Osteoblast (primary cell): ENCODE measurements at regions not wholly inside any gene's neighbourhood (a gene's known extent, or its start where the extent isn't known, plus 50 kb on each side); places are given as distances from the start of the nearest gene placed in this dataset.

ENCODE experiments used
- DNase-seq: peaks from one replicate; pipeline ENCODE4 v3.0.0; 2011; ENCODE audit warnings: low spot score, mixed read lengths; ENCODE audit not compliant: insufficient read length; ENCODE audit errors: missing footprints
- H2AFZ ChIP-seq: 2 replicates; pipeline ENCODE4 v1.6.0; 2011; ENCODE audit warnings: mild to moderate bottlenecking, low read length
- H3K27ac ChIP-seq: 2 replicates; pipeline ENCODE4 v1.5.1; 2011; ENCODE audit warnings: mild to moderate bottlenecking, low read depth, low read length, moderate library complexity
- H3K27me3 ChIP-seq: 2 replicates; pipeline ENCODE4 v1.6.0; 2012; ENCODE audit warnings: mild to moderate bottlenecking, control low read depth, inconsistent platforms, low read length, moderate library complexity; ENCODE audit not compliant: insufficient read depth
- H3K36me3 ChIP-seq: 2 replicates; pipeline ENCODE4 v1.5.1; 2011; ENCODE audit warnings: mild to moderate bottlenecking, low read length, control low read depth, moderate library complexity; ENCODE audit not compliant: insufficient read depth
- H3K4me1 ChIP-seq: 2 replicates; pipeline ENCODE4 v1.5.1; 2011; ENCODE audit warnings: mild to moderate bottlenecking, low read length, control low read depth, moderate library complexity; ENCODE audit not compliant: insufficient read depth
- H3K4me2 ChIP-seq: 2 replicates; pipeline ENCODE4 v1.6.0; 2011; ENCODE audit warnings: mild to moderate bottlenecking, low read length; ENCODE audit not compliant: insufficient read depth
- H3K4me3 ChIP-seq: fragments of 200-600 bp; sonication (generic); 3 replicates; pipeline ENCODE4 v1.5.1; 2012; ENCODE audit warnings: mild to moderate bottlenecking, low read length, inconsistent platforms; ENCODE audit not compliant: insufficient read depth
- H3K79me2 ChIP-seq: 2 replicates; pipeline ENCODE4 v1.6.0; 2012; ENCODE audit warnings: mild to moderate bottlenecking, low read length, control low read depth, inconsistent platforms; ENCODE audit not compliant: insufficient read depth
- H3K9me3 ChIP-seq: 2 replicates; pipeline ENCODE4 v1.5.1; 2011; ENCODE audit warnings: low read depth, low read length, control low read depth
- H4K20me1 ChIP-seq: 2 replicates; pipeline ENCODE4 v1.6.0; 2012; ENCODE audit warnings: mild to moderate bottlenecking, low read length, control low read depth; ENCODE audit not compliant: insufficient read depth
- TF ChIP-seq, protein P1 (sequence below): IDR thresholded peaks from 2 replicates; pipeline ENCODE4 v1.5.1; 2011; ENCODE audit warnings: mild to moderate bottlenecking, low read depth, low read length, moderate library complexity; ENCODE audit errors: extremely low read depth

DNA sequence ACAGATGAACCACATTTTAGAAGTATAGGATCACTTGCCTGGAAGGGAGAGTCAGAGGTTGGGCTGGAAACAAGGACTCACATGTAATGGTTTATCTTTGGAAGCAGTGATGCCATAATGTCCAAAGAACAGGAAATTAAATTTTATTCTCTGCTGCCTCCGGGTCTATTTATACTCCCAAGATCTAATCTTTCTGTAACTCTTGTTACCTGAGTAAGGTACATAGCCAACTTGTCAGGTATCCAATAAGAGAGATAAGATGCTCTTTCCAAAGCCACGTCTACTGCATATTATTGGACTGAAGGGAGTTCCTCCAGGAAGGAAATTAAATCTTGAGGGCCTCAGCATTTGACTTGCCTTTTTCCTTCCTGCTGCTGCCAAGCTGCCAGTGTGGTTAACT is 71.0 kb downstream of the CRYGS start:
- Histone ChIP-seq H3K4me1 (no peaks in the 10 kb centered on the region), H3K4me3 (no peak overlapping the region), H4K20me1 (no peaks in the 10 kb centered on the region), H3K79me2 (no peaks in the 10 kb centered on the region), H3K27ac (no peak overlapping the region), H3K4me2 (no peak overlapping the region), H3K27me3 (peaks cover 27% of the 10 kb centered on the region), H3K9me3 (no peaks in the 10 kb centered on the region), H3K36me3 (no peaks in the 10 kb centered on the region), H2AFZ (no peak overlapping the region)
- no peak for DNase-seq
- TF ChIP-seq, protein P1, sequence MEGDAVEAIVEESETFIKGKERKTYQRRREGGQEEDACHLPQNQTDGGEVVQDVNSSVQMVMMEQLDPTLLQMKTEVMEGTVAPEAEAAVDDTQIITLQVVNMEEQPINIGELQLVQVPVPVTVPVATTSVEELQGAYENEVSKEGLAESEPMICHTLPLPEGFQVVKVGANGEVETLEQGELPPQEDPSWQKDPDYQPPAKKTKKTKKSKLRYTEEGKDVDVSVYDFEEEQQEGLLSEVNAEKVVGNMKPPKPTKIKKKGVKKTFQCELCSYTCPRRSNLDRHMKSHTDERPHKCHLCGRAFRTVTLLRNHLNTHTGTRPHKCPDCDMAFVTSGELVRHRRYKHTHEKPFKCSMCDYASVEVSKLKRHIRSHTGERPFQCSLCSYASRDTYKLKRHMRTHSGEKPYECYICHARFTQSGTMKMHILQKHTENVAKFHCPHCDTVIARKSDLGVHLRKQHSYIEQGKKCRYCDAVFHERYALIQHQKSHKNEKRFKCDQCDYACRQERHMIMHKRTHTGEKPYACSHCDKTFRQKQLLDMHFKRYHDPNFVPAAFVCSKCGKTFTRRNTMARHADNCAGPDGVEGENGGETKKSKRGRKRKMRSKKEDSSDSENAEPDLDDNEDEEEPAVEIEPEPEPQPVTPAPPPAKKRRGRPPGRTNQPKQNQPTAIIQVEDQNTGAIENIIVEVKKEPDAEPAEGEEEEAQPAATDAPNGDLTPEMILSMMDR, result no peak

DNA sequence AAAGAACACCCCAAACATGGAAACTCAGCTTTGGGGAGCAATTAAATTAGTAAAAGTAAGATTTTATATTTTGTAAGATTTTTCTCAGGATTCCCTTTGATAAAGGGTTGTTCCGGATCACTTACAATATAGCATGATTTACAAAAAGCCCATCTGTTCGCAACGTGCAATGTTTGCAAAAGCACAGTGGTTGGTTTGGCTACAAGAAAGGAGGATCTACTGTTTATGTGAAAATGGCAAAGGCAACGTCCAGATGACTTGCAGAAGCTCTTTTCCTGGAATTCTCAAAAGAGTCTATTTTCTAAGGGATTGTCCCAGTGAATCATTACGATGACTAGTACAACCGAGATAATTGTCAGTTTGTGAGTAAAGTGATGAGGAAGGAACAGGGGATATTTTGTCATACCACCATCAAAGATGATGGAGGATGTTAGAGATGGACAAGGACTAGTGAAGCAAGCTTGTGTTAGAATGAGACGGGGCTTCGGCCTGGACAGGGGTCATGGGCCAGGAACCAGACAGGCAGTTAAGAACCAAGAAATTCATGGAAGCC is 71.6 kb downstream of the CRYGS start:
- Histone ChIP-seq H3K79me2 (no peaks in the 10 kb centered on the region), H3K4me3 (no peak overlapping the region), H2AFZ (no peak overlapping the region), H4K20me1 (no peaks in the 10 kb centered on the region), H3K4me1 (no peaks in the 10 kb centered on the region), H3K9me3 (no peaks in the 10 kb centered on the region), H3K4me2 (no peak overlapping the region), H3K36me3 (no peaks in the 10 kb centered on the region), H3K27ac (no peak overlapping the region), H3K27me3 (peaks cover 27% of the 10 kb centered on the region)
- no peak for DNase-seq
- TF ChIP-seq, protein P1, result no peak

DNA sequence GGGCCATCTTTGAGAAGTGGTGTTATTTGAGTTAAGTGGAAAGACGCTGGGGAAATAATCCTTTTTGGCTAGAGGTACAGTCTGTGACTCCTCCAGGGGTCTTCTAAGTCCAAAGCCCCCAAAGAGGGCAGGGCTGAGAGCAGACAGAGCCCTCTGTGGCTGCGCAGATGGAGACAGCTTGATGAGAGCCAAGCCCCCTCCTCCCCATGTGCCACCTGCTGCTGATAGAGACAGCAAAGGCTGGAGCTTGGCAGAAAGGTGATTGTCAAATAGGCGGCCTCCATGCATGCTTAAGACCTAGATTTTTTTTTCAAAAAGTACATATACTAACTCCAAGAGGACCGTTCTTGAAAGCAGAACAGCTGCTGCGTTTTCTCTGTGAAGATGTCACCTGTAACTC is 72.4 kb downstream of the CRYGS start:
- peaks cover 30% of the 10 kb centered on the region for H3K27me3 ChIP-seq
- H3K4me3 ChIP-seq, result no peak overlapping the region
- H3K27ac ChIP-seq, result no peak overlapping the region
- no peaks in the 10 kb centered on the region for H3K79me2 ChIP-seq
- no peak overlapping the region for H3K4me2 ChIP-seq
- H2AFZ ChIP-seq, result no peak overlapping the region
- TF ChIP-seq, protein P1, result no peak
- no peaks in the 10 kb centered on the region for H4K20me1 ChIP-seq
- H3K9me3 ChIP-seq, result no peaks in the 10 kb centered on the region
- H3K36me3 ChIP-seq, result no peaks in the 10 kb centered on the region
- no peaks in the 10 kb centered on the region for H3K4me1 ChIP-seq
- DNase-seq, result no peak

DNA sequence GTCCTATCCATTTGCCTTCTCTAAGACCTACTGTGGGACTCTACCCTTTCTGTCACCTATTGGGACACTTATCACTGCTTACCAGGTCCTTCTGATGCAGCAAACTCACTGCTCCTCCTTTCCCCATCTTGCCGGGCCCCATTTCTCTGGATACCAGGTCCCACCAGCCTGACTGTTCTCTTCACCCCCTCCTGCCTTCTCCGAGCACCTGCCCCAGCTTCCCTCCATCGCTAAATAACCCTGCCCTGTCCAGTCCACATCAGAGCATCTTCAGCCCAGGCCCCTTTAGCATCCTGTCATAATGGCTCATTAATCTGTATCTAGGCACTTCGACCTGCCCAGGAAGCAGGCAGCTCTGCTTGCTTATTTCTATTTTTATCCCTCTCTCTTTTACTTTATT is 74.7 kb downstream of the CRYGS start:
- no peak overlapping the region for H2AFZ ChIP-seq
- H3K4me1 ChIP-seq, result no peaks in the 10 kb centered on the region
- H3K27ac ChIP-seq, result no peak overlapping the region
- TF ChIP-seq, protein P1, result no peak
- peaks cover 40% of the 10 kb centered on the region for H3K27me3 ChIP-seq
- no peak overlapping the region for H3K4me3 ChIP-seq
- H3K36me3 ChIP-seq, result no peaks in the 10 kb centered on the region
- no peaks in the 10 kb centered on the region for H3K9me3 ChIP-seq
- H3K4me2 ChIP-seq, result no peak overlapping the region
- DNase-seq, result no peak
- no peaks in the 10 kb centered on the region for H4K20me1 ChIP-seq
- no peaks in the 10 kb centered on the region for H3K79me2 ChIP-seq
